Activated CD8-positive, alpha-beta T cell treated with anti-CD3 and anti-CD28 coated beads, Interleukin-2, amount 10 ng/mL, durations not matched to agents 7 days and 5 days (primary cell): ENCODE measurements at regions not wholly inside any gene's neighbourhood (a gene's known extent, or its start where the extent isn't known, plus 50 kb on each side); places are given as distances from the start of the nearest gene placed in this dataset.

Source experiments
- ATAC-seq: fragments of 150-1000 bp; cut with Tn5 transposase; one replicate; pipeline ENCODE4 v1.10.0; 2021; ENCODE audit warnings: moderate library complexity
- CTCF ChIA-PET: fragments of 350-600 bp; sonication (Branson Sonifier 250); formaldehyde crosslinking; loops from one replicate; lab custom pipeline; 2021; ENCODE audit warnings: antibody characterized with exemption; lab: Charles Lee
- POLR2A ChIA-PET: fragments of 350-600 bp; sonication (Branson Sonifier 250); formaldehyde crosslinking; loops from one replicate; lab custom pipeline; 2021; ENCODE audit warnings: antibody characterized with exemption; lab: Charles Lee
- DNase-seq: peaks from one replicate; pipeline ENCODE4 v3.0.0-alpha.2; 2020
- H3K27ac Mint-ChIP-seq: one replicate; pipeline ENCODE4 v1.8.0; 2021; ENCODE audit warnings: mild to moderate bottlenecking, mixed read lengths
- H3K27me3 Mint-ChIP-seq: one replicate; pipeline ENCODE4 v1.8.0; 2021; ENCODE audit warnings: low read depth, mixed read lengths
- H3K36me3 Mint-ChIP-seq: one replicate; pipeline ENCODE4 v1.8.0; 2021; ENCODE audit warnings: low read depth, mixed read lengths
- H3K4me1 Mint-ChIP-seq: one replicate; pipeline ENCODE4 v1.8.0; 2021; ENCODE audit warnings: low read depth, mixed read lengths
- H3K4me3 Mint-ChIP-seq: one replicate; pipeline ENCODE4 v1.8.0; 2021; ENCODE audit warnings: mild to moderate bottlenecking, mixed read lengths
- H3K9me3 Mint-ChIP-seq: one replicate; pipeline ENCODE4 v1.8.0; 2022; ENCODE audit warnings: mixed read lengths; ENCODE audit not compliant: insufficient read depth

GRCh38 chr3:162263596-162263995, 767.0 kb downstream of the OTOL1 start:
- no peak for ATAC-seq
- Mint-ChIP-seq H3K9me3 (no peaks in the 10 kb centered on the region), H3K36me3 (no peaks in the 10 kb centered on the region), H3K4me3 (no peak overlapping the region), H3K27me3 (no peaks in the 10 kb centered on the region), H3K27ac (no peak overlapping the region), H3K4me1 (no peaks in the 10 kb centered on the region)
- ChIA-PET CTCF (no interaction called here), POLR2A (no interaction called here)
- no peak for DNase-seq

- no peaks in the 10 kb centered on the region for H3K36me3 Mint-ChIP-seq
- no peaks in the 10 kb centered on the region for H3K9me3 Mint-ChIP-seq
- no peaks in the 10 kb centered on the region for H3K4me1 Mint-ChIP-seq
- ATAC-seq (no peak), DNase-seq (no peak)
- no peak overlapping the region for H3K4me3 Mint-ChIP-seq
- ChIA-PET CTCF (no interaction called here), POLR2A (no interaction called here)
- H3K27me3 Mint-ChIP-seq, result no peaks in the 10 kb centered on the region
- H3K27ac Mint-ChIP-seq, result no peak overlapping the region
Measured at GRCh38 chr3:162269636-162270458, 773.2 kb downstream of the OTOL1 start.

- CTCF ChIA-PET, result no interaction called here
- H3K9me3 Mint-ChIP-seq, result peaks cover 6% of the 10 kb centered on the region
- H3K27me3 Mint-ChIP-seq, result no peaks in the 10 kb centered on the region
- POLR2A ChIA-PET, result no interaction called here
- no peak overlapping the region for H3K27ac Mint-ChIP-seq
- no peaks in the 10 kb centered on the region for H3K4me1 Mint-ChIP-seq
- no peak for ATAC-seq
- no peak for DNase-seq
- no peaks in the 10 kb centered on the region for H3K36me3 Mint-ChIP-seq
- no peak overlapping the region for H3K4me3 Mint-ChIP-seq
Measured at GRCh38 chr3:162274070-162274469, 777.5 kb downstream of the OTOL1 start.

- H3K27me3 Mint-ChIP-seq, result no peaks in the 10 kb centered on the region
- H3K27ac Mint-ChIP-seq, result no peak overlapping the region
- no peak for ATAC-seq
- H3K9me3 Mint-ChIP-seq, result peaks cover 10% of the 10 kb centered on the region
- no peaks in the 10 kb centered on the region for H3K36me3 Mint-ChIP-seq
- no peak overlapping the region for H3K4me3 Mint-ChIP-seq
- POLR2A ChIA-PET, result no interaction called here
- CTCF ChIA-PET, result no interaction called here
- H3K4me1 Mint-ChIP-seq, result no peaks in the 10 kb centered on the region
- no peak for DNase-seq
Measured at GRCh38 chr3:162278834-162279233, 782.2 kb downstream of the OTOL1 start.

GRCh38 chr3:162285259-162285658, 788.7 kb downstream of the OTOL1 start:
- peaks cover 1% of the 10 kb centered on the region for H3K9me3 Mint-ChIP-seq
- DNase-seq, result no peak
- no peak for ATAC-seq
- no peak overlapping the region for H3K27ac Mint-ChIP-seq
- H3K4me1 Mint-ChIP-seq, result no peaks in the 10 kb centered on the region
- no peaks in the 10 kb centered on the region for H3K27me3 Mint-ChIP-seq
- H3K36me3 Mint-ChIP-seq, result no peaks in the 10 kb centered on the region
- no peak overlapping the region for H3K4me3 Mint-ChIP-seq
- CTCF ChIA-PET, result no interaction called here
- POLR2A ChIA-PET, result no interaction called here

GRCh38 chr3:162287600-162287999, 791.0 kb downstream of the OTOL1 start:
- H3K4me1 Mint-ChIP-seq, result no peaks in the 10 kb centered on the region
- DNase-seq, result no peak

GRCh38 chr3:162292409-162292808, 795.8 kb downstream of the OTOL1 start:
- Mint-ChIP-seq H3K27me3 (no peaks in the 10 kb centered on the region), H3K36me3 (no peaks in the 10 kb centered on the region), H3K4me3 (no peak overlapping the region), H3K27ac (no peak overlapping the region), H3K9me3 (no peaks in the 10 kb centered on the region), H3K4me1 (no peaks in the 10 kb centered on the region)
- DNase-seq (no peak), ATAC-seq (no peak)
- ChIA-PET CTCF (no interaction called here), POLR2A (no interaction called here)

More at GRCh38 chr3:162287600-162287999, 791.0 kb downstream of the OTOL1 start:
- H3K9me3 Mint-ChIP-seq, result no peaks in the 10 kb centered on the region
- no peak overlapping the region for H3K4me3 Mint-ChIP-seq
- H3K27me3 Mint-ChIP-seq, result no peaks in the 10 kb centered on the region
- ChIA-PET CTCF (no interaction called here), POLR2A (no interaction called here)
- H3K27ac Mint-ChIP-seq, result no peak overlapping the region
- ATAC-seq, result no peak
- no peaks in the 10 kb centered on the region for H3K36me3 Mint-ChIP-seq

- H3K9me3 Mint-ChIP-seq, result no peaks in the 10 kb centered on the region
- no peak for ATAC-seq
- CTCF ChIA-PET, result no interaction called here
Measured at GRCh38 chr3:162295323-162295983, 798.8 kb downstream of the OTOL1 start.

GRCh38 chr3:162302983-162303624, 806.5 kb downstream of the OTOL1 start:
- ATAC-seq, result no peak
- H3K27ac Mint-ChIP-seq, result no peak overlapping the region
- peaks cover under 1% of the 10 kb centered on the region for H3K9me3 Mint-ChIP-seq
- ChIA-PET POLR2A (no interaction called here), CTCF (no interaction called here)
- no peaks in the 10 kb centered on the region for H3K4me1 Mint-ChIP-seq
- H3K27me3 Mint-ChIP-seq, result no peaks in the 10 kb centered on the region
- DNase-seq, result no peak
- H3K4me3 Mint-ChIP-seq, result no peak overlapping the region
- no peaks in the 10 kb centered on the region for H3K36me3 Mint-ChIP-seq

More at GRCh38 chr3:162295323-162295983, 798.8 kb downstream of the OTOL1 start:
- no peak for DNase-seq
- H3K4me3 Mint-ChIP-seq, result no peak overlapping the region
- POLR2A ChIA-PET, result no interaction called here
- no peaks in the 10 kb centered on the region for H3K36me3 Mint-ChIP-seq
- H3K27me3 Mint-ChIP-seq, result no peaks in the 10 kb centered on the region
- no peaks in the 10 kb centered on the region for H3K4me1 Mint-ChIP-seq
- H3K27ac Mint-ChIP-seq, result no peak overlapping the region

GRCh38 chr3:162317046-162317445, 820.4 kb downstream of the OTOL1 start:
- CTCF ChIA-PET, result no interaction called here
- Mint-ChIP-seq H3K9me3 (peaks cover 21% of the 10 kb centered on the region), H3K4me1 (no peaks in the 10 kb centered on the region), H3K36me3 (no peaks in the 10 kb centered on the region), H3K4me3 (no peak overlapping the region), H3K27me3 (no peaks in the 10 kb centered on the region), H3K27ac (no peak overlapping the region)
- no peak for DNase-seq
- POLR2A ChIA-PET, result no interaction called here
- ATAC-seq, result no peak

GRCh38 chr3:162328649-162329048, 832.0 kb downstream of the OTOL1 start:
- no peak overlapping the region for H3K4me3 Mint-ChIP-seq
- DNase-seq (no peak), ATAC-seq (no peak)
- H3K27me3 Mint-ChIP-seq, result no peaks in the 10 kb centered on the region
- peaks cover 20% of the 10 kb centered on the region for H3K9me3 Mint-ChIP-seq
- H3K36me3 Mint-ChIP-seq, result no peaks in the 10 kb centered on the region
- CTCF ChIA-PET, result no interaction called here
- no peak overlapping the region for H3K27ac Mint-ChIP-seq
- POLR2A ChIA-PET, result no interaction called here
- no peaks in the 10 kb centered on the region for H3K4me1 Mint-ChIP-seq

GRCh38 chr3:162329514-162329913, 832.9 kb downstream of the OTOL1 start:
- ChIA-PET POLR2A (no interaction called here), CTCF (no interaction called here)
- Mint-ChIP-seq H3K36me3 (no peaks in the 10 kb centered on the region), H3K4me3 (no peak overlapping the region), H3K4me1 (no peaks in the 10 kb centered on the region), H3K27ac (no peak overlapping the region), H3K27me3 (no peaks in the 10 kb centered on the region), H3K9me3 (peaks cover 20% of the 10 kb centered on the region)
- no peak for DNase-seq
- ATAC-seq, result no peak
